T-cell (primary cell): ENCODE measurements at regions not wholly inside any gene's neighbourhood (a gene's known extent, or its start where the extent isn't known, plus 50 kb on each side); places are given as distances from the start of the nearest gene placed in this dataset.

Experiments used
- ATAC-seq, 4 experiments: fragments of 200-7000 bp in 3 of 4; fragments of 150-1000 bp in 1 of 4; cut with Tn5 transposase; replicated peaks in 1 of 4; 1 replicate in 3 of 4; 2 replicates in 1 of 4; pipeline ENCODE4 v1.10.0; 2021; ENCODE audit warnings: moderate library complexity in 3 of 4, mild to moderate bottlenecking in 2 of 4, moderate number of reproducible peaks in 1 of 4
- CTCF ChIA-PET, 2 donors: fragments of 300-600 bp; sonication (Branson Sonifier 250); formaldehyde crosslinking; loops; one replicate each; lab custom pipeline; 2022; ENCODE audit warnings: antibody characterized with exemption in 2 of 2; lab: Charles Lee
- POLR2A ChIA-PET, 2 donors: fragments of 300-600 bp; sonication (Branson Sonifier 250); formaldehyde crosslinking; loops; one replicate each; lab custom pipeline; 2022; ENCODE audit warnings: antibody characterized with exemption in 2 of 2; lab: Charles Lee
- DNase-seq, 35 experiments: peaks; one replicate each; pipeline versions ENCODE4 v3.0.0 to v3.0.0-alpha.2; 2013 to 2023
- H3K27ac ChIP-seq: one replicate; pipeline ENCODE4 v1.5.1; 2013; ENCODE audit warnings: low read length
- H3K27me3 ChIP-seq, 2 experiments: replicated peaks in 1 of 2; 1 replicate in 1 of 2; 2 replicates in 1 of 2; pipeline versions ENCODE4 v1.6.1 to v1.7.0; 2013; ENCODE audit warnings: low read length in 1 of 2, mixed read lengths in 1 of 2; ENCODE audit not compliant: control insufficient read depth in 2 of 2, insufficient read depth in 2 of 2; ENCODE audit errors: extremely low read depth in 1 of 2
- H3K36me3 ChIP-seq, 2 donors: 1 replicate in 1 of 2; 2 replicates in 1 of 2; pipeline versions ENCODE4 v1.6.1 to v1.7.0; 2013; ENCODE audit warnings: low read length in 1 of 2; ENCODE audit not compliant: control insufficient read depth in 2 of 2, insufficient read depth in 1 of 2; ENCODE audit errors: extremely low read depth in 1 of 2
- H3K4me1 ChIP-seq, 2 experiments: 1 replicate in 1 of 2; 2 replicates in 1 of 2; pipeline versions ENCODE4 v1.6.1 to v1.7.0; 2013; ENCODE audit warnings: low read length in 2 of 2, mixed read lengths in 1 of 2; ENCODE audit not compliant: insufficient read depth in 2 of 2, control insufficient read depth in 1 of 2; ENCODE audit errors: extremely low read depth in 1 of 2
- H3K4me3 ChIP-seq, 2 donors: 1 replicate in 1 of 2; 2 replicates in 1 of 2; pipeline versions ENCODE4 v1.5.1 to v1.7.0; 2013; ENCODE audit warnings: mild to moderate bottlenecking in 2 of 2, low read length in 1 of 2, moderate library complexity in 1 of 2; ENCODE audit not compliant: control insufficient read depth in 1 of 2; ENCODE audit errors: extremely low read depth in 1 of 2
- H3K9me3 ChIP-seq: 2 replicates; pipeline ENCODE4 v1.7.0; 2013
- H3K27ac Mint-ChIP-seq, 2 donors: one replicate each; pipeline ENCODE4 v1.8.0; 2020 to 2021; ENCODE audit warnings: mild to moderate bottlenecking in 2 of 2, mixed read lengths in 2 of 2
- H3K27me3 Mint-ChIP-seq, 2 donors: one replicate each; pipeline ENCODE4 v1.8.0; 2021 to 2022; ENCODE audit warnings: mixed read lengths in 2 of 2
- H3K36me3 Mint-ChIP-seq: one replicate; pipeline ENCODE4 v1.8.0; 2021; ENCODE audit warnings: mixed read lengths
- H3K4me1 Mint-ChIP-seq, 3 donors: one replicate each; pipeline ENCODE4 v1.8.0; 2020 to 2022; ENCODE audit warnings: mixed read lengths in 3 of 3, mild to moderate bottlenecking in 1 of 3
- H3K4me3 Mint-ChIP-seq, 3 donors: one replicate each; pipeline ENCODE4 v1.8.0; 2020 to 2022; ENCODE audit warnings: mild to moderate bottlenecking in 3 of 3, mixed read lengths in 3 of 3, moderate library complexity in 3 of 3
- H3K9me3 Mint-ChIP-seq, 3 donors: one replicate each; pipeline ENCODE4 v1.8.0; 2020 to 2022; ENCODE audit warnings: mixed read lengths in 3 of 3
- WGBS: methylation state at CpG from one replicate; pipeline ENCODE4 v1.1.5; 2013; ENCODE audit warnings: missing lambda C conversion rate; ENCODE audit not compliant: insufficient coverage; 5-methylcytosine and 5-hydroxymethylcytosine counted together

DNA sequence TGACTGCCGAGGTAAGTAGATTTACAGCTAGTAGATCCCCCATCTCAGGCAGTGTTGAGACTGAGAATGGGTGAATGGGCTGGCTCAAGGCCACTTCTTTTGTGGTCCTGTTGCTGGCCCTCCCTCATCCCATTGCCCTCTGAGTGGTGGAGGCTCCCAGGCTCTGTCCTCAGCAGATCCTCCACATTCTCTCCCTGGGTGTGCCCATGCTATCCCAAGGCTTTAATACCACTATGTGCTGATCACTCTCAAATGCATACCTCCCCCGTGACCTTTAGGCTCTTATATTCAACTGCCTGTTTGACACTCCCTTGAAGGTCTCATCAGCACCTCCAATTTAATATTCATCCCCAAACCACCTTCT, 271.8 kb downstream of the GLI2 start:
- Mint-ChIP-seq H3K27me3 (peaks cover 10 to 20% of the 10 kb centered on the region in 2 donors), H3K36me3 (no peaks in the 10 kb centered on the region), H3K4me3 (no peak overlapping the region), H3K9me3 (peaks cover 0 to 7% (median 5%) of the 10 kb centered on the region in 3 donors), H3K4me1 (no peaks in the 10 kb centered on the region), H3K27ac (no peak overlapping the region)
- POLR2A ChIA-PET, result no interaction called here
- WGBS, result 71% methylated on average over 1 of the region's 2 CpGs
- CTCF ChIA-PET, result no interaction called here
- H3K4me1 ChIP-seq, result no peaks in the 10 kb centered on the region
- peaks cover 0 to 13% of the 10 kb centered on the region in 2 experiments for H3K27me3 ChIP-seq
- DNase-seq, result no peak
- no peak overlapping the region for H3K4me3 ChIP-seq
- no peaks in the 10 kb centered on the region for H3K36me3 ChIP-seq
- no peaks in the 10 kb centered on the region for H3K9me3 ChIP-seq
- H3K27ac ChIP-seq, result no peak overlapping the region
- no peak for ATAC-seq

DNA sequence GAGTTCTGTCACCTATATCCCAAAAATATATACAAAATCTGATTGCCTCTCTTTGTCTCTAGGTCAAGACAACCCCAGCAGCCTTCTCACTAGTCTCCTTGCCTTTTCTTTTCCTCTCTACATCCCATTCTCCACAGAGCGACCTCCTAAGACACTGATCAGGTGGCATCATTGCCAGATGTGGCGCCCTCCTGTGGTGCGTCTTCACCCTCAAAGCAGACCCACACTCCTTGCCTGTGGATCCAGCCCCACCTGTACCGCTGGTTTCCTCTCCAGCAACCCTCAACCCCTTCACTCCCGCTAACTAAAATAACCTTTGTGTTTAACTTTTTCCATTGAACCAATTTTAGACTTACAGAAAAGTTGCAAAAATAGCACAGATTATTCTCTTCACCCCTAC, 273.3 kb downstream of the GLI2 start:
- Mint-ChIP-seq H3K4me1 (no peaks in the 10 kb centered on the region), H3K4me3 (no peak overlapping the region), H3K27ac (no peak overlapping the region), H3K36me3 (no peaks in the 10 kb centered on the region), H3K9me3 (peaks cover 3 to 7% (median 5%) of the 10 kb centered on the region in 3 donors), H3K27me3 (peaks cover 8 to 19% of the 10 kb centered on the region in 2 donors)
- Histone ChIP-seq H3K27me3 (peaks cover 0 to 13% of the 10 kb centered on the region in 2 experiments), H3K4me1 (no peaks in the 10 kb centered on the region), H3K9me3 (no peaks in the 10 kb centered on the region), H3K36me3 (no peaks in the 10 kb centered on the region), H3K27ac (no peak overlapping the region), H3K4me3 (no peak overlapping the region)
- POLR2A ChIA-PET, result no interaction called here
- no peak for ATAC-seq
- CTCF ChIA-PET, result no interaction called here
- no peak for DNase-seq
- WGBS, result 79% methylated on average over 5 of the region's 5 CpGs

DNA sequence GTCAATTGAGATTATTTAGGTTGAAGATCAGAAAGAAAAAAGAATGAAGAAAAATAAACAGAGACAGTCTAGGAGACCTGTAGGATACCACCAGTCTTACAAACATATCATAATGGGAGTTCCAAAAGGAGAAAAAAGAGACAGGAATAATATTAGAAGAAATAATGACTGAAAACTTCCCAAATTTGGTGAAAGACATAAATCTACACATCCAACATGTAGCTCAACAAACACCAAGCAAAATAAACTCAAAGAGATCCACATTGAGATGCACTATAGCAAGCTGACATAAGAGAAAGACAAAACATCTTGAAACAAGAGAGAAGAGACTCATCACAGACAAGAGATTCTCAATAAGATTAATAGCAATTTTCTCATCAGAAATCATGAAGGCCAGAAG, 274.0 kb downstream of the TFCP2L1 start:
- Histone ChIP-seq H3K9me3 (no peaks in the 10 kb centered on the region), H3K4me1 (no peaks in the 10 kb centered on the region), H3K4me3 (no peak overlapping the region), H3K27ac (no peak overlapping the region), H3K27me3 (peaks cover 0 to 1% of the 10 kb centered on the region in 2 experiments), H3K36me3 (no peaks in the 10 kb centered on the region)
- no peak for ATAC-seq
- ChIA-PET CTCF (no interaction called here), POLR2A (no interaction called here)
- peaks cover 4 to 12% (median 5%) of the 10 kb centered on the region in 3 donors for H3K9me3 Mint-ChIP-seq
- H3K27me3 Mint-ChIP-seq, result peaks cover 6 to 12% of the 10 kb centered on the region in 2 donors
- no peak overlapping the region for H3K27ac Mint-ChIP-seq
- no peaks in the 10 kb centered on the region for H3K4me1 Mint-ChIP-seq
- H3K36me3 Mint-ChIP-seq, result no peaks in the 10 kb centered on the region
- DNase-seq, result no peak
- no peak overlapping the region for H3K4me3 Mint-ChIP-seq

DNA sequence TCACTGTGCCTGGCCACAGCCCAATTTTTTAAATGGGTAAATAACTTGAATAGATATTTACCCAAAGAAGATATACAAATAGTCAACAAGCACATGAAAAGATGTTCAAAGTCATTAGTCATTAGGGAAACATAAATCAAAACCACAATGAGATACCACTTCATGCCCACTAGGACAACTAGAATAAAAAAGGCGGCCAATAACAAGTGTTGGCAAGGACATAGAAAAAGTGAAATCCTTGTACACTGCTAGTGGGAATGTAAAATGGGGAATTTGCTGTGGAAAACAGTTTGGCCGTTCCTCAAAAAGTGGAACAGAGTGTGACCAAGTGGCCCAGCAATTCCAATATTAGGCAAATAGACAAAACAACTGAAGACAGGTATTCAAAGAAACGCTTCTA, 270.1 kb downstream of the TFCP2L1 start:
- no peak for DNase-seq
- no peaks in the 10 kb centered on the region for H3K36me3 ChIP-seq
- 63% methylated on average over 1 of the region's 3 CpGs for WGBS

DNA sequence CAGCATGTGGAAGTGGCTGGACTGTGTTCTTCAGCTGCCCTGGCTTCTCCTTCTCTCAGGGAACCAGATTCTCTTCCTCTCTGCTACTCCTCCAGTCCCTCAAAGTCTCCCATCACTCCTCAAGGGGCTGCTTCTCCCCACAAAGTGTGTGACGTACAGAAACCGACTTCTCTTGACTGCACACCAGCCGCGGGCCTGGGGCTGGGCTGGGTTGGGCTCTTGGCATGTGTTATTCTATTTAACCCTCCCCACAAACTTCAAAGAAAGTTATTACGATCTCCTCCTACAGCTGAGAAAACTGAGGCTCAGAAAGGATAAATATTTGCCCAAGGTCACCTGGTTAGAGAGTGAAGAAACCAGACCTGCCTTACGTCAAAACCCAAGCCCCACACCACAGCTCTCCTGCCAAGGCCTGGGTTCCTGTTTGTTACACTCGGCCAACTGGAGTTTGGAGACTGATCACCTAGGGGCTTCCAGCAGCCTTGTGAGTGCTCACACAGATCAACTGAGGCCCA, 269.0 kb downstream of the TFCP2L1 start:
- POLR2A ChIA-PET, result no interaction called here
- 83% methylated on average over 1 of the region's 7 CpGs for WGBS

More for the DNA sequence above, 270.1 kb downstream of the TFCP2L1 start:
- Histone ChIP-seq H3K27me3 (peaks cover 0 to 2% of the 10 kb centered on the region in 2 experiments), H3K27ac (no peak overlapping the region), H3K4me1 (no peaks in the 10 kb centered on the region), H3K9me3 (no peaks in the 10 kb centered on the region), H3K4me3 (no peak overlapping the region)
- H3K36me3 Mint-ChIP-seq, result no peaks in the 10 kb centered on the region
- peaks cover 6 to 7% of the 10 kb centered on the region in 2 donors for H3K27me3 Mint-ChIP-seq
- H3K9me3 Mint-ChIP-seq, result peaks cover 0 to 12% (median 4%) of the 10 kb centered on the region in 3 donors
- no peak overlapping the region for H3K27ac Mint-ChIP-seq
- H3K4me3 Mint-ChIP-seq, result no peak overlapping the region
- POLR2A ChIA-PET, result no interaction called here
- no peak for ATAC-seq
- CTCF ChIA-PET, result interaction anchor here in 1 of 2 donors (0.7 kb wide), 1 partner anchor 45 kb away, joined by 4 read pairs; no protein-coding TSS in a partner anchor
- H3K4me1 Mint-ChIP-seq, result no peaks in the 10 kb centered on the region

DNA sequence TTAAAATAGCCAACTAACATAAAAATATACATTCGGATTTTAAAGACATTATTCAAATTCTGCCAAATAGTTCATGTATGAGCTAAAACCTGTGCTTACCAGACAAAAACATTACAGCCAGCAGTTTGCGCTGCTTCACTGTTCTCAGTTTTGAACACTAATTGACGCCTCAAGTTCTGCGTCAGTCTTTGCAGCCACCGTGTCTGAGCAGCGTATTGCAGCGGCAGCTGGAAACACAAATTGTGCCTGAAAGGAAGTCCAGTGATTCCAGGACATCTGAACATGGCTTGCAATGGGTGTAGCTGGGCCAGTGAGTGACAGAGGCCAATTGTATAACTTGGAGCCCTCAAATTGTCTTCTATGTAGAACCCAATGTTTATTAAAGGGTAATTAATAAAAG, 267.6 kb downstream of the TFCP2L1 start:
- Histone ChIP-seq H3K36me3 (no peaks in the 10 kb centered on the region), H3K9me3 (no peaks in the 10 kb centered on the region), H3K4me1 (no peaks in the 10 kb centered on the region), H3K27ac (no peak overlapping the region), H3K27me3 (peaks cover 0 to 13% of the 10 kb centered on the region in 2 experiments), H3K4me3 (no peak overlapping the region)
- ChIA-PET POLR2A (no interaction called here), CTCF (no interaction called here)
- Mint-ChIP-seq H3K4me1 (no peaks in the 10 kb centered on the region), H3K4me3 (no peak overlapping the region), H3K9me3 (peaks cover 0 to 6% (median 4%) of the 10 kb centered on the region in 3 donors), H3K36me3 (no peaks in the 10 kb centered on the region), H3K27me3 (peaks cover 6 to 11% of the 10 kb centered on the region in 2 donors), H3K27ac (no peak overlapping the region)
- 75% methylated on average over 6 of the region's 7 CpGs for WGBS
- ATAC-seq (no peak), DNase-seq (no peak)

More for the DNA sequence above, 269.0 kb downstream of the TFCP2L1 start:
- Mint-ChIP-seq H3K27ac (no peak overlapping the region), H3K27me3 (peaks cover 6 to 7% of the 10 kb centered on the region in 2 donors), H3K9me3 (peaks cover 0 to 8% (median 4%) of the 10 kb centered on the region in 3 donors), H3K4me1 (no peaks in the 10 kb centered on the region), H3K36me3 (no peaks in the 10 kb centered on the region), H3K4me3 (no peak overlapping the region)
- Histone ChIP-seq H3K27ac (no peak overlapping the region), H3K27me3 (peaks cover 0 to 4% of the 10 kb centered on the region in 2 experiments), H3K4me3 (no peak overlapping the region), H3K9me3 (no peaks in the 10 kb centered on the region), H3K36me3 (no peaks in the 10 kb centered on the region), H3K4me1 (no peaks in the 10 kb centered on the region)
- ATAC-seq (no peak), DNase-seq (no peak)
- CTCF ChIA-PET, result no interaction called here
